DND-41 (cell line): ENCODE measurements at regions not wholly inside any gene's neighbourhood (a gene's known extent, or its start where the extent isn't known, plus 50 kb on each side); places are given as distances from the start of the nearest gene placed in this dataset.

ENCODE experiments used
- ATAC-seq: fragments of 200-7000 bp; cut with Tn5 transposase; 3 replicates; pipeline ENCODE4 v1.9.1; 2021; ENCODE audit warnings: low read depth; ENCODE audit not compliant: insufficient read depth
- DNase-seq: peaks from one replicate; pipeline ENCODE4 v3.0.0-alpha.2; 2020
- H2AFZ ChIP-seq: 2 replicates; pipeline ENCODE4 v1.6.0; 2012; ENCODE audit warnings: low read depth, low read length
- H3K27ac ChIP-seq: 2 replicates; pipeline ENCODE4 v1.5.1; 2012; ENCODE audit warnings: low read length, inconsistent platforms
- H3K27me3 ChIP-seq: fragments of 200-600 bp; sonication (generic); 2 replicates; pipeline ENCODE4 v1.6.0; 2012; ENCODE audit warnings: low read length, mild to moderate bottlenecking, inconsistent platforms; ENCODE audit not compliant: insufficient read depth, poor library complexity
- H3K36me3 ChIP-seq: 2 replicates; pipeline ENCODE4 v1.5.1; 2012; ENCODE audit warnings: low read length, inconsistent platforms; ENCODE audit not compliant: insufficient read depth
- H3K4me1 ChIP-seq: 2 replicates; pipeline ENCODE4 v1.5.1; 2012; ENCODE audit warnings: mild to moderate bottlenecking, low read length; ENCODE audit not compliant: insufficient read depth
- H3K4me2 ChIP-seq: 2 replicates; pipeline ENCODE4 v1.6.0; 2012; ENCODE audit warnings: mild to moderate bottlenecking, moderate library complexity, low read length, inconsistent platforms; ENCODE audit not compliant: insufficient read depth
- H3K4me3 ChIP-seq, 2 experiments: fragments of 200-600 bp in 1 of 2; shearing (Covaris generic) in 1 of 2; 2 replicates each; pipeline ENCODE4 v1.5.1; 2012 to 2016; ENCODE audit warnings: inconsistent platforms in 2 of 2, low read length in 2 of 2, mild to moderate bottlenecking in 2 of 2, low read depth in 1 of 2, moderate library complexity in 1 of 2
- H3K79me2 ChIP-seq: 2 replicates; pipeline ENCODE4 v1.6.0; 2012; ENCODE audit warnings: low read length, inconsistent platforms; ENCODE audit not compliant: insufficient read depth
- H3K9ac ChIP-seq: 2 replicates; pipeline ENCODE4 v1.6.0; 2012; ENCODE audit warnings: low read depth, mild to moderate bottlenecking, inconsistent platforms, low read length, moderate library complexity
- H3K9me3 ChIP-seq: 2 replicates; pipeline ENCODE4 v1.5.1; 2012; ENCODE audit warnings: low read length, moderate library complexity, mild to moderate bottlenecking, inconsistent platforms; ENCODE audit not compliant: insufficient read depth, severe bottlenecking
- H4K20me1 ChIP-seq: 2 replicates; pipeline ENCODE4 v1.6.0; 2012; ENCODE audit warnings: low read length; ENCODE audit not compliant: insufficient read depth
- CTCF ChIP-seq: IDR thresholded peaks from 2 replicates; pipeline ENCODE4 v1.5.1; 2012; ENCODE audit warnings: borderline replicate concordance, low read length, moderate library complexity, mild to moderate bottlenecking; ENCODE audit not compliant: poor library complexity, severe bottlenecking; ENCODE audit errors: extremely low read depth
- EZH2 ChIP-seq: IDR thresholded peaks from 3 replicates; pipeline ENCODE4 v1.6.1; 2012; ENCODE audit warnings: borderline replicate concordance, low read depth, mild to moderate bottlenecking, moderate library complexity, low read length, inconsistent platforms; ENCODE audit not compliant: severe bottlenecking

- no peaks in the 10 kb centered on the region for H3K36me3 ChIP-seq
- H3K9ac ChIP-seq = no peak overlapping the region
- DNase-seq (peak; percentile 69), ATAC-seq (peak; percentile 84)
- no peaks in the 10 kb centered on the region for H3K27me3 ChIP-seq
- no peak overlapping the region for H3K4me3 ChIP-seq
- H3K27ac ChIP-seq = peak overlapping the region; percentile 57
- H3K4me1 ChIP-seq = peaks cover 24% of the 10 kb centered on the region
- H4K20me1 ChIP-seq = no peaks in the 10 kb centered on the region
- TF ChIP-seq EZH2 = no peak
- TF ChIP-seq CTCF = no peak
- H3K9me3 ChIP-seq = no peaks in the 10 kb centered on the region
- no peak overlapping the region for H2AFZ ChIP-seq
- H3K4me2 ChIP-seq = peak overlapping the region; percentile 51
- no peaks in the 10 kb centered on the region for H3K79me2 ChIP-seq
These were observed 151.9 kb upstream of the RPS6KA3 start for GRCh38 chrX:20418379-20419150.

GRCh38 chrX:20414762-20415445 is 148.2 kb upstream of the RPS6KA3 start:
- Histone ChIP-seq H2AFZ (no peak overlapping the region), H3K9me3 (no peaks in the 10 kb centered on the region), H3K4me1 (peaks cover 24% of the 10 kb centered on the region), H3K4me3 (no peak overlapping the region), H4K20me1 (no peaks in the 10 kb centered on the region), H3K27ac (no peak overlapping the region), H3K4me2 (no peak overlapping the region), H3K9ac (no peak overlapping the region), H3K36me3 (no peaks in the 10 kb centered on the region), H3K79me2 (no peaks in the 10 kb centered on the region), H3K27me3 (no peaks in the 10 kb centered on the region)
- ATAC-seq (no peak), DNase-seq (no peak)
- TF ChIP-seq EZH2 (no peak), CTCF (no peak)

DNA sequence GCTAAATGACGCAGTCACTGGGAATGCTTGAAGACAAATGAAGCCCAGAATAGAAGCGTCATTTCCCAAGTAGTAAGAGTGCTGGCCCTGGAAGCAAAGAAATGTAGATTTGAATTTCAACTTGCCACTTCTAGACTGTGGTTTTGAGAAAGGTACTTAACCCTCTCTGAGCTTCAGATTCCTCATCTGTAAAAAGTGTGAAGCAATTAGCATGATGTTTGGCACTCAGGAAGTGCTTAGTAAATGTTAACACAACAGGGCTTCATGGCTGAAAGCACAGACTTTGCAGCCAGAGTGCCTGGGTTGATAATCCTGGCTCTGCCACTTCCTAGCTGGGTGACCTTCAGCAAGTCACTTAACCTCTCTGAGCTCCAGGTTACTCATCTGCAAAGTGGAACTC is 147.4 kb upstream of the RPS6KA3 start:
- TF ChIP-seq EZH2 = no peak
- no peak for TF ChIP-seq CTCF
- no peaks in the 10 kb centered on the region for H4K20me1 ChIP-seq
- H3K4me3 ChIP-seq = no peak overlapping the region
- H3K9me3 ChIP-seq = no peaks in the 10 kb centered on the region
- H3K9ac ChIP-seq = no peak overlapping the region
- H3K27ac ChIP-seq = no peak overlapping the region
- no peak for DNase-seq
- no peak overlapping the region for H2AFZ ChIP-seq
- no peak for ATAC-seq
- no peak overlapping the region for H3K4me2 ChIP-seq
- H3K79me2 ChIP-seq = no peaks in the 10 kb centered on the region
- no peaks in the 10 kb centered on the region for H3K36me3 ChIP-seq
- peaks cover 16% of the 10 kb centered on the region for H3K4me1 ChIP-seq
- H3K27me3 ChIP-seq = no peaks in the 10 kb centered on the region
